Testis (tissue), 2 donors: ENCODE measurements at regions not wholly inside any gene's neighbourhood (a gene's known extent, or its start where the extent isn't known, plus 50 kb on each side); places are given as distances from the start of the nearest gene placed in this dataset.

Source experiments
- DNase-seq: peaks from one replicate; pipeline ENCODE4 v3.0.0-alpha.2; 2019
- H3K27ac ChIP-seq, 2 donors: fragments of 200-600 bp; sonication (generic); one replicate each; pipeline ENCODE4 v1.5.1; 2019
- H3K27me3 ChIP-seq: fragments of 200-600 bp; sonication (generic); one replicate; pipeline ENCODE4 v1.5.1; 2019
- H3K36me3 ChIP-seq: fragments of 200-600 bp; sonication (generic); one replicate; pipeline ENCODE4 v1.5.1; 2017; ENCODE audit warnings: low read depth; ENCODE audit errors: missing control alignments
- H3K4me1 ChIP-seq: fragments of 200-600 bp; sonication (generic); one replicate; pipeline ENCODE4 v1.5.1; 2019
- H3K4me3 ChIP-seq, 2 donors: fragments of 200-600 bp; sonication (generic); one replicate each; pipeline ENCODE4 v1.5.1; 2017 to 2019
- H3K9me3 ChIP-seq: fragments of 200-600 bp; sonication (generic); one replicate; pipeline ENCODE4 v1.5.1; 2017
- POLR2A ChIP-seq: fragments of 450-650 bp; IDR thresholded peaks from one replicate; pipeline ENCODE4 v1.6.1; 2017; ENCODE audit warnings: antibody characterized with exemption, mild to moderate bottlenecking, moderate library complexity
- WGBS, 2 donors: methylation state at CpG; one replicate each; pipeline ENCODE4 v1.1.5; 2018; 5-methylcytosine and 5-hydroxymethylcytosine counted together
- intact Hi-C: fragments of 100-400 bp; cut with DNase I; formaldehyde crosslinking; loops from one replicate; pipeline ENCODE4 v1.15.1; 2023; ENCODE audit warnings: low total_unique reads
- TF ChIP-seq, protein P1 (sequence below), 3 experiments: fragments of 450-650 bp in 2 of 3; fragments of 200-600 bp in 1 of 3; sonication (generic) in 1 of 3; IDR thresholded peaks; one replicate each; pipeline ENCODE4 v1.5.1; 2016 to 2019; ENCODE audit warnings: antibody characterized with exemption in 3 of 3, mild to moderate bottlenecking in 2 of 3, moderate library complexity in 1 of 3

DNA sequence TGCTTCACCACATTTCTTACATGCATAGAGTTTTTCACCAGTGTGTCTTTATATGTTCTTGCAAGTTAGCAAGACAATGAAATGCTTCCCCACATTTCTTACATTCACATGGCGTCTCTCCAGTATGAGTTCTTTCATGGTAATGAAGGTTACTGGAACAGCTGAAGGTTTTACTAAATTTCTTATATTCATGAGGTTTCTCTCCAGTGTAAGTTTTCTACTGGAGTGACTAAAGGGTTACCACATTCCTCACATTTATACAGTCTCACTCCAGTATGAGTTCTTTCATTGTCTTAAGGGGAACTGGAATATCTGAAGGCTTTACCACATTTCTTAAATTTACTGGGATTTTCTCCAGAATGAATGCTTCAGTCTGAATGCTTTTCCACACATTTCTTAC, 350.3 kb downstream of the MAT2B start:
- H3K27me3 ChIP-seq: no peaks in the 10 kb centered on the region
- H3K27ac ChIP-seq: no peak overlapping the region
- no peaks in the 10 kb centered on the region for H3K4me1 ChIP-seq
- 89 to 91% methylated on average over 1 of the region's 1 CpG for WGBS, 2 donors
- TF ChIP-seq POLR2A: no peak
- TF ChIP-seq, protein P1, sequence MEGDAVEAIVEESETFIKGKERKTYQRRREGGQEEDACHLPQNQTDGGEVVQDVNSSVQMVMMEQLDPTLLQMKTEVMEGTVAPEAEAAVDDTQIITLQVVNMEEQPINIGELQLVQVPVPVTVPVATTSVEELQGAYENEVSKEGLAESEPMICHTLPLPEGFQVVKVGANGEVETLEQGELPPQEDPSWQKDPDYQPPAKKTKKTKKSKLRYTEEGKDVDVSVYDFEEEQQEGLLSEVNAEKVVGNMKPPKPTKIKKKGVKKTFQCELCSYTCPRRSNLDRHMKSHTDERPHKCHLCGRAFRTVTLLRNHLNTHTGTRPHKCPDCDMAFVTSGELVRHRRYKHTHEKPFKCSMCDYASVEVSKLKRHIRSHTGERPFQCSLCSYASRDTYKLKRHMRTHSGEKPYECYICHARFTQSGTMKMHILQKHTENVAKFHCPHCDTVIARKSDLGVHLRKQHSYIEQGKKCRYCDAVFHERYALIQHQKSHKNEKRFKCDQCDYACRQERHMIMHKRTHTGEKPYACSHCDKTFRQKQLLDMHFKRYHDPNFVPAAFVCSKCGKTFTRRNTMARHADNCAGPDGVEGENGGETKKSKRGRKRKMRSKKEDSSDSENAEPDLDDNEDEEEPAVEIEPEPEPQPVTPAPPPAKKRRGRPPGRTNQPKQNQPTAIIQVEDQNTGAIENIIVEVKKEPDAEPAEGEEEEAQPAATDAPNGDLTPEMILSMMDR (IDR thresholded peaks at IDR 0.05): no peak
- DNase-seq: no peak
- H3K36me3 ChIP-seq: no peaks in the 10 kb centered on the region
- intact Hi-C loops: no loop called here
- no peaks in the 10 kb centered on the region for H3K9me3 ChIP-seq
- H3K4me3 ChIP-seq: no peak overlapping the region

DNA sequence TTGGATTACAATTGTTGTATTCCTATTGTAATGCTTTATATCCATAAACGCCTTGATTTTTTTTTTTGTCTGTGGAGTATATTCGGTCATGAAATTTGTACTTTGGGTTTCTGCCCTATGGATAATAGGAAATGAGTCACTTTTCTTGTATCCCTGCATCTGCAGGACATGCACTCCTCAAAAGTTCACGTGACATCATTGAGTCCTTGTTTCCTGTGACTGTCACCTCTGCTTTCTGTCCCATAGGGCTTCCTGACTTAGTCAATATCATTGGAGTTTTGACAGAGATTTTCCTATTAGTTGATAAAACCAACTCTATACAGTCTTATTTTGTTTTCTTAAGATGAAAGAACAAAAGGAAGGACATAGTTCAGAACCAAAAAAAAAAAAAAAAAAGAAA, 356.3 kb downstream of the MAT2B start:
- intact Hi-C loops: no loop called here
- DNase-seq: no peak
- H3K4me1 ChIP-seq: no peaks in the 10 kb centered on the region

DNA sequence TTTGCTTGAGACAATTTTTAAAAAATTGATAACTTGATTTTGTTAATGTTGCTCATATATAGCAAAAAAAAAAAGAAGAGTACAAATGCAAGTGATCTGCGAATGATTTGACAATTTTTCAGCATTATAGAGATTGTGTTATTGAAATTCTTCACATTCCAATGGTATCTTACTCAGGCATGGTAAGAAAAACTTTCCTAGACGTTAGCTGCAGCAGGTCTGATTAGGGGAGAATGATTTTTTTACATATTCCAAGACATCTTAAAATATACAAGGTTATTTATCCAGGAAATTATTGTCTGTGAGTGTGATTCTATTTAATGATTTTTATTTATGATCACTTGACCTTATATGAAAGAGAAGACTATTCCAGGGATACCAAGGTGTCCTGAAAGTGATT, 361.9 kb downstream of the MAT2B start:
- no peak overlapping the region for H3K4me3 ChIP-seq
- intact Hi-C loops: no loop called here
- TF ChIP-seq, protein P1 (IDR thresholded peaks at IDR 0.05): no peak
- TF ChIP-seq POLR2A: no peak
- DNase-seq: no peak
- H3K27ac ChIP-seq: no peak overlapping the region
- no peaks in the 10 kb centered on the region for H3K36me3 ChIP-seq
- no peaks in the 10 kb centered on the region for H3K4me1 ChIP-seq
- no peaks in the 10 kb centered on the region for H3K27me3 ChIP-seq
- no peaks in the 10 kb centered on the region for H3K9me3 ChIP-seq
- 34 to 50% methylated on average over 2 of the region's 2 CpGs for WGBS, 2 donors

More for the DNA sequence above, 356.3 kb downstream of the MAT2B start:
- Histone ChIP-seq H3K36me3 (no peaks in the 10 kb centered on the region), H3K9me3 (no peaks in the 10 kb centered on the region), H3K27ac (no peak overlapping the region), H3K27me3 (no peaks in the 10 kb centered on the region), H3K4me3 (no peak overlapping the region)
- TF ChIP-seq POLR2A: no peak
- TF ChIP-seq, protein P1 (IDR thresholded peaks at IDR 0.05): no peak
- WGBS, 2 donors: 84 to 88% methylated on average over 3 of the region's 3 CpGs

DNA sequence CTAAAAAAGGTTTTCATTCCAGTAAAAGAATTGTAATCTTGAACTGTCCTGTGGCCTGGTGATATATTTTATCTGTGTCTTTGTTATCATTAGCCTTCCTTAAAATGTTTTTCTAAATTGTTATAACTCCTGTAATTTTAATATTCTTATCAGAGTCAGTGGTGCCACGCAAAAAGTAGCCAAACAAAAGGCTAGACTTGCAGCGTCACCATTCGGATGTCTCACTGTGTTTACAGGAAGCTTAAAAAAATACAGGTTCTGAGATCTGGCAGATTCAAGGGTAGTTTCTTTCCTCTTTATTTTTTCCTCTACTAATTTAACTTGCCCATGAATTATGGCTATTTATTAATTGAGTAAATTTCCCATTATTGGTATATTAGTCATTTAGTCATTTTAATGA, 362.3 kb downstream of the MAT2B start:
- H3K4me1 ChIP-seq: no peaks in the 10 kb centered on the region
- no peak for DNase-seq
- intact Hi-C loops: no loop called here
- no peak overlapping the region for H3K4me3 ChIP-seq
- no peaks in the 10 kb centered on the region for H3K9me3 ChIP-seq
- no peak overlapping the region for H3K27ac ChIP-seq
- 24 to 49% methylated on average over 3 of the region's 3 CpGs for WGBS, 2 donors
- TF ChIP-seq, protein P1 (IDR thresholded peaks at IDR 0.05): no peak
- TF ChIP-seq POLR2A: no peak
- H3K36me3 ChIP-seq: no peaks in the 10 kb centered on the region
- no peaks in the 10 kb centered on the region for H3K27me3 ChIP-seq

DNA sequence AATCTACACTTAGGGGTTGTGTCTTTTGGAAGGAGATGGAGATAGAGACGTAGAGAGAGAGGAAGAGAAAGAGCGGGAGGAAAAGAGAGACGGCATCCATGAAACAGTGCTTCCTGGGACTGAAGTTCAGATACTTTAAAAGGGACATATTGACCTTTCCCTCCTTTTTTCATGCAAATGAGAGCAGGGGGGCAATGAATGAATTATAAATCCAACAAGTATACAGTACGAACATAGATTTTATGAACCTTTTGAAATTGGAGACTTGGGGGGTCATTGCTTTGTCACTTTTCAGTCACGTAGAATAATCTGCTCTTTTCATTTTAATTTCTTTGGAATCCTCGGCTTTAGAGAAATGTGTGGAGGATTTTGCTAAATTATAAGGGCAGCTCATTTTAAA, 364.2 kb downstream of the MAT2B start:
- TF ChIP-seq, protein P1 (IDR thresholded peaks at IDR 0.05): no peak
- TF ChIP-seq POLR2A: no peak
- Histone ChIP-seq H3K27me3 (no peaks in the 10 kb centered on the region), H3K27ac (no peak overlapping the region), H3K4me1 (no peaks in the 10 kb centered on the region), H3K36me3 (no peaks in the 10 kb centered on the region), H3K4me3 (no peak overlapping the region), H3K9me3 (no peaks in the 10 kb centered on the region)
- intact Hi-C loops: no loop called here
- 86 to 87% methylated on average over 6 of the region's 6 CpGs for WGBS, 2 donors
- no peak for DNase-seq
